ENCODE measurements at regions not wholly inside any gene's neighbourhood (a gene's known extent, or its start where the extent isn't known, plus 50 kb on each side); places are given as distances from the start of the nearest gene placed in this dataset.

DNA sequence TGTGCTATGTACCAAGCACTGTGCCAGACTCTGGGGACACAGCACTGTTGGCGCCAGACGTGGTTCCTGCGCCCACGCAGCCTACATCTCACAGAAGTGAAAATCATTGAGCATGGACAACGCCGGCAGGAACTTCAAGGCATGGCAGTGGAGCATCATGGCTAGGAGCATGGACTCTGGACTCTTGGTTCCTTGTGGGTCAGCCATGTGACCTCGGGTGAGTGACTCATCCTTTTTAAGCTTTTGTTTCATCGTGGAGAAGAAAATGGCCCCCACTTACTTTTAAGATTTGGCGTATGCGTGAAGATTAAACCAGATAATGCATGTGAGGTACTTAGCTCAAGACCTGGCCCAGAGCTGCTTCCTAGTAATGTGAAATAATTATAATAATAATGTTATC is 988.5 kb downstream of the UQCRFS1 start:
- Histone ChIP-seq H4K20me1 (replicated peaks; ENCODE audit: control insufficient read depth, extremely low read depth, insufficient read depth, low read length) (no peaks in the 10 kb centered on the region), H2AFZ (ENCODE audit: low read depth, low read length) (no peak overlapping the region), H3K27ac (ENCODE audit: insufficient read depth, low read depth, low read length) (no peak overlapping the region), H3K9ac (replicated peaks; ENCODE audit: extremely low read depth, insufficient read depth, low read length) (no peak overlapping the region), H3K4me3 (replicated peaks in 1 of 3; ENCODE audit: insufficient read depth in 1 of 3, low read depth in 1 of 3, low read length in 3 of 3) (no peak overlapping the region), H3K36me3 (ENCODE audit: control insufficient read depth in 2 of 2, extremely low read depth in 1 of 2, insufficient read depth in 2 of 2, low read length in 2 of 2) (no peaks in the 10 kb centered on the region), H3K27me3 (ENCODE audit: control insufficient read depth in 2 of 2, insufficient read depth in 2 of 2, low read length in 2 of 2) (no peaks in the 10 kb centered on the region), H3K4me1 (ENCODE audit: control insufficient read depth, extremely low read depth, insufficient read depth, low read length) (no peaks in the 10 kb centered on the region), H3K4me2 (ENCODE audit: insufficient read depth, low read length) (no peak overlapping the region), H3K79me2 (ENCODE audit: control insufficient read depth, insufficient read depth, low read length) (no peaks in the 10 kb centered on the region), H3K9me1 (replicated peaks; ENCODE audit: control insufficient read depth, extremely low read depth, insufficient read depth, low read length) (no peaks in the 10 kb centered on the region), H3K9me3 (replicated peaks; ENCODE audit: control insufficient read depth, insufficient read depth, low read length) (peaks cover 2% of the 10 kb centered on the region)
- intact Hi-C loops (cut with micrococcal nuclease) (no loop called here), dilution Hi-C loops (cut with MboI; ENCODE audit: extremely low pct_ligation_motif_present, low sequenced_read_pairs) (no loop called here)
- no TSS peak for BruUV-seq (replicated peaks)
- TF ChIP-seq EZH2 (IDR thresholded peaks at IDR 0.05; ENCODE audit: borderline replicate concordance, low read depth, low read length, severe bottlenecking) (no peak), POLR2AphosphoS5 (IDR thresholded peaks at IDR 0.05; ENCODE audit: insufficient read depth, low read depth, low read length) (no peak), FOS (IDR thresholded peaks at IDR 0.05; ENCODE audit: borderline replicate concordance, insufficient read depth, low read length) (no peak), POLR2A (IDR thresholded peaks at IDR 0.05; ENCODE audit: low read depth, low read length) (no peak), MYC (IDR thresholded peaks at IDR 0.05; ENCODE audit: low read depth, low read length) (no peak), JUN (IDR thresholded peaks at IDR 0.05; ENCODE audit: borderline replicate concordance, insufficient read depth, insufficient read length, low read depth) (no peak), GATA2 (IDR thresholded peaks at IDR 0.05; ENCODE audit: insufficient read depth, insufficient read length, low read depth, low read length) (no peak)
- TF ChIP-seq, protein P1, sequence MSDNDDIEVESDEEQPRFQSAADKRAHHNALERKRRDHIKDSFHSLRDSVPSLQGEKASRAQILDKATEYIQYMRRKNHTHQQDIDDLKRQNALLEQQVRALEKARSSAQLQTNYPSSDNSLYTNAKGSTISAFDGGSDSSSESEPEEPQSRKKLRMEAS (IDR thresholded peaks at IDR 0.05; ENCODE audit: insufficient read depth, insufficient read length): no peak
- TF ChIP-seq, protein P2, sequence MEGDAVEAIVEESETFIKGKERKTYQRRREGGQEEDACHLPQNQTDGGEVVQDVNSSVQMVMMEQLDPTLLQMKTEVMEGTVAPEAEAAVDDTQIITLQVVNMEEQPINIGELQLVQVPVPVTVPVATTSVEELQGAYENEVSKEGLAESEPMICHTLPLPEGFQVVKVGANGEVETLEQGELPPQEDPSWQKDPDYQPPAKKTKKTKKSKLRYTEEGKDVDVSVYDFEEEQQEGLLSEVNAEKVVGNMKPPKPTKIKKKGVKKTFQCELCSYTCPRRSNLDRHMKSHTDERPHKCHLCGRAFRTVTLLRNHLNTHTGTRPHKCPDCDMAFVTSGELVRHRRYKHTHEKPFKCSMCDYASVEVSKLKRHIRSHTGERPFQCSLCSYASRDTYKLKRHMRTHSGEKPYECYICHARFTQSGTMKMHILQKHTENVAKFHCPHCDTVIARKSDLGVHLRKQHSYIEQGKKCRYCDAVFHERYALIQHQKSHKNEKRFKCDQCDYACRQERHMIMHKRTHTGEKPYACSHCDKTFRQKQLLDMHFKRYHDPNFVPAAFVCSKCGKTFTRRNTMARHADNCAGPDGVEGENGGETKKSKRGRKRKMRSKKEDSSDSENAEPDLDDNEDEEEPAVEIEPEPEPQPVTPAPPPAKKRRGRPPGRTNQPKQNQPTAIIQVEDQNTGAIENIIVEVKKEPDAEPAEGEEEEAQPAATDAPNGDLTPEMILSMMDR (IDR thresholded peaks at IDR 0.05; ENCODE audit: extremely low read depth in 1 of 2, insufficient read depth in 1 of 2, low read depth in 1 of 2, low read length in 2 of 2): no peak
- POLR2A ChIA-PET: no interaction called here
- DNase-seq (ENCODE audit: low read depth, low spot score) (no peak), FAIRE-seq (no peak)
- CTCF ChIA-PET: no interaction called here

All from endothelial cell of umbilical vein (primary cell).